Stimulated activated naive B cell treated with anti-CD40 and anti-IgM and Interleukin-4, amounts not matched to agents 10 μg/mL and 1 μg/mL and 100 μg/mL, for 72 hours (primary cell): ENCODE measurements at regions not wholly inside any gene's neighbourhood (a gene's known extent, or its start where the extent isn't known, plus 50 kb on each side); places are given as distances from the start of the nearest gene placed in this dataset.

Experiments used
- ATAC-seq, 2 donors: fragments of 150-1000 bp; cut with Tn5 transposase; replicated peaks; 2 replicates each; pipeline ENCODE4 v1.10.0; 2021; ENCODE audit warnings: moderate library complexity in 1 of 2
- DNase-seq: peaks from one replicate; pipeline ENCODE4 v3.0.0; 2021
- H3K27ac Mint-ChIP-seq: one replicate; pipeline ENCODE4 v1.8.0; 2022; ENCODE audit warnings: mild to moderate bottlenecking, mixed read lengths
- H3K27me3 Mint-ChIP-seq, 2 donors: one replicate each; pipeline ENCODE4 v1.8.0; 2022; ENCODE audit warnings: mixed read lengths in 2 of 2
- H3K36me3 Mint-ChIP-seq, 2 donors: one replicate each; pipeline ENCODE4 v1.8.0; 2022; ENCODE audit warnings: mixed read lengths in 2 of 2, mild to moderate bottlenecking in 1 of 2
- H3K4me1 Mint-ChIP-seq, 2 donors: one replicate each; pipeline ENCODE4 v1.8.0; 2022; ENCODE audit warnings: mixed read lengths in 2 of 2, mild to moderate bottlenecking in 1 of 2
- H3K4me3 Mint-ChIP-seq, 2 donors: one replicate each; pipeline ENCODE4 v1.8.0; 2022; ENCODE audit warnings: mild to moderate bottlenecking in 2 of 2, mixed read lengths in 2 of 2, moderate library complexity in 1 of 2
- H3K9me3 Mint-ChIP-seq, 2 donors: one replicate each; pipeline ENCODE4 v1.8.0; 2022; ENCODE audit warnings: mixed read lengths in 2 of 2, mild to moderate bottlenecking in 1 of 2

GRCh38 chr14:101103321-101103901, 199.9 kb upstream of the RTL1 start:
- Mint-ChIP-seq H3K27ac (no peak overlapping the region), H3K4me3 (no peak overlapping the region), H3K36me3 (peaks cover 0 to 2% of the 10 kb centered on the region in 2 donors), H3K27me3 (peaks cover 6 to 16% of the 10 kb centered on the region in 2 donors), H3K9me3 (peaks cover 11 to 13% of the 10 kb centered on the region in 2 donors), H3K4me1 (no peaks in the 10 kb centered on the region)
- no peak for ATAC-seq
- DNase-seq: no peak

- no peak for ATAC-seq
- Mint-ChIP-seq H3K36me3 (no peaks in the 10 kb centered on the region), H3K27me3 (peaks cover 6 to 7% of the 10 kb centered on the region in 2 donors), H3K4me1 (no peaks in the 10 kb centered on the region), H3K27ac (no peak overlapping the region), H3K9me3 (peaks cover 8 to 10% of the 10 kb centered on the region in 2 donors), H3K4me3 (no peak overlapping the region)
- DNase-seq: no peak
Observed at GRCh38 chr14:101104485-101104884, 201.0 kb upstream of the RTL1 start.

GRCh38 chr14:101105045-101105444, 201.5 kb upstream of the RTL1 start:
- Mint-ChIP-seq H3K36me3 (no peaks in the 10 kb centered on the region), H3K27ac (no peak overlapping the region), H3K4me3 (no peak overlapping the region), H3K9me3 (peaks cover 6 to 7% of the 10 kb centered on the region in 2 donors), H3K27me3 (peaks cover 6% of the 10 kb centered on the region in 2 donors), H3K4me1 (no peaks in the 10 kb centered on the region)
- ATAC-seq (no peak), DNase-seq (no peak)

GRCh38 chr14:101108579-101109346, 205.2 kb upstream of the RTL1 start:
- H3K4me3 Mint-ChIP-seq: no peak overlapping the region
- peaks cover under 1 to 3% of the 10 kb centered on the region in 2 donors for H3K27me3 Mint-ChIP-seq
- no peak overlapping the region for H3K27ac Mint-ChIP-seq
- H3K4me1 Mint-ChIP-seq: no peaks in the 10 kb centered on the region
- DNase-seq: no peak
- H3K9me3 Mint-ChIP-seq: peaks cover 2 to 4% of the 10 kb centered on the region in 2 donors
- no peaks in the 10 kb centered on the region for H3K36me3 Mint-ChIP-seq
- ATAC-seq: no peak

- Mint-ChIP-seq H3K27me3 (no peaks in the 10 kb centered on the region), H3K9me3 (peaks cover 2 to 4% of the 10 kb centered on the region in 2 donors), H3K4me1 (no peaks in the 10 kb centered on the region), H3K27ac (no peak overlapping the region), H3K36me3 (no peaks in the 10 kb centered on the region), H3K4me3 (no peak overlapping the region)
- ATAC-seq (no peak), DNase-seq (no peak)
Observed at GRCh38 chr14:101109347-101109638, 205.8 kb upstream of the RTL1 start.

- DNase-seq: no peak
- Mint-ChIP-seq H3K27ac (no peak overlapping the region), H3K27me3 (no peaks in the 10 kb centered on the region), H3K4me3 (no peak overlapping the region), H3K9me3 (peaks cover 2 to 4% of the 10 kb centered on the region in 2 donors), H3K36me3 (no peaks in the 10 kb centered on the region), H3K4me1 (no peaks in the 10 kb centered on the region)
- no peak for ATAC-seq
Observed at GRCh38 chr14:101109981-101110728, 206.6 kb upstream of the RTL1 start.

- ATAC-seq: no peak
- peaks cover 2 to 4% of the 10 kb centered on the region in 2 donors for H3K9me3 Mint-ChIP-seq
- no peak overlapping the region for H3K4me3 Mint-ChIP-seq
Observed at GRCh38 chr14:101110729-101111619, 207.5 kb upstream of the RTL1 start.

GRCh38 chr14:101111620-101112290, 208.2 kb upstream of the RTL1 start:
- DNase-seq (no peak), ATAC-seq (no peak)
- Mint-ChIP-seq H3K27ac (no peak overlapping the region), H3K27me3 (no peaks in the 10 kb centered on the region), H3K9me3 (peaks cover 2% of the 10 kb centered on the region in 2 donors), H3K4me3 (no peak overlapping the region), H3K4me1 (no peaks in the 10 kb centered on the region), H3K36me3 (no peaks in the 10 kb centered on the region)

More at GRCh38 chr14:101110729-101111619, 207.5 kb upstream of the RTL1 start:
- H3K36me3 Mint-ChIP-seq: no peaks in the 10 kb centered on the region
- DNase-seq: no peak
- H3K27me3 Mint-ChIP-seq: no peaks in the 10 kb centered on the region
- H3K27ac Mint-ChIP-seq: no peak overlapping the region
- no peaks in the 10 kb centered on the region for H3K4me1 Mint-ChIP-seq

- H3K9me3 Mint-ChIP-seq: no peaks in the 10 kb centered on the region
- peaks cover 0 to 4% of the 10 kb centered on the region in 2 donors for H3K36me3 Mint-ChIP-seq
- no peak overlapping the region for H3K27ac Mint-ChIP-seq
- no peak overlapping the region for H3K4me3 Mint-ChIP-seq
- no peaks in the 10 kb centered on the region for H3K27me3 Mint-ChIP-seq
- ATAC-seq: no peak
- H3K4me1 Mint-ChIP-seq: peaks cover 2 to 3% of the 10 kb centered on the region in 2 donors
- no peak for DNase-seq
Observed at GRCh38 chr14:101112351-101113107, 209.0 kb upstream of the RTL1 start.

GRCh38 chr14:101113108-101113612, 209.6 kb upstream of the RTL1 start:
- no peak overlapping the region for H3K4me3 Mint-ChIP-seq
- ATAC-seq (no peak), DNase-seq (no peak)
- H3K9me3 Mint-ChIP-seq: peaks cover 0 to 5% of the 10 kb centered on the region in 2 donors
- no peak overlapping the region for H3K27ac Mint-ChIP-seq
- peaks cover 4 to 10% of the 10 kb centered on the region in 2 donors for H3K36me3 Mint-ChIP-seq
- no peaks in the 10 kb centered on the region for H3K27me3 Mint-ChIP-seq
- H3K4me1 Mint-ChIP-seq: peaks cover 8 to 10% of the 10 kb centered on the region in 2 donors

- H3K4me3 Mint-ChIP-seq: no peak overlapping the region
- H3K4me1 Mint-ChIP-seq: peaks cover 14 to 18% of the 10 kb centered on the region in 2 donors
- H3K27me3 Mint-ChIP-seq: no peaks in the 10 kb centered on the region
- H3K27ac Mint-ChIP-seq: no peak overlapping the region
- ATAC-seq (no peak), DNase-seq (no peak)
- peaks cover 0 to 5% of the 10 kb centered on the region in 2 donors for H3K9me3 Mint-ChIP-seq
- peaks cover 4 to 17% of the 10 kb centered on the region in 2 donors for H3K36me3 Mint-ChIP-seq
Observed at GRCh38 chr14:101113835-101114725, 210.6 kb upstream of the RTL1 start.
